GM21737 (cell line): ENCODE measurements at regions not wholly inside any gene's neighbourhood (a gene's known extent, or its start where the extent isn't known, plus 50 kb on each side); places are given as distances from the start of the nearest gene placed in this dataset.
"Not testable (repeated sequence)": the region's sequence is repeated elsewhere in the genome, so short reads cannot be mapped to it uniquely, and the experiment has no call there.

Experiments
- ATAC-seq: cut with Tn5 transposase; IDR thresholded peaks from one replicate; pipeline ENCODE4 v1.9.1; 2021; ENCODE audit warnings: mild to moderate bottlenecking, moderate library complexity; ENCODE audit not compliant: unreplicated experiment

DNA sequence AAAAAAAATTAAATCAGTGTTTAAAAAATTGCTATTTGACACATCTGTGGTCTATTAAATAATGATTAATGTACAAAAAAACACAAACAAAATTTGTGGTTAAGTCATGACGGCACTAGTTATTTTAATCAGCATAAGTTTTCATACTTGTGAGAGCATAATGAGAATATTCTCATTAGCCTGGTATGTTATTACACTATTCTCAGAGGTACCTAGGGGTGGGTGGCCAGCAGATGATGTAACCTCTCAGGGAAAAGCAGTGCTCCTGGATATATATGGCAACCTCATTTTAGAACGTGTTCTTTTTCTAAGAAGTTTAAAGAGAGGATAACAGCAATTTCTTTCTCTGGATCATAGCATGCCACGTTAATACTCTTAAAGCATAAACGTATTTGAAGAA is 109.2 kb downstream of the GJA1 start:
- ATAC-seq, result no peak

DNA sequence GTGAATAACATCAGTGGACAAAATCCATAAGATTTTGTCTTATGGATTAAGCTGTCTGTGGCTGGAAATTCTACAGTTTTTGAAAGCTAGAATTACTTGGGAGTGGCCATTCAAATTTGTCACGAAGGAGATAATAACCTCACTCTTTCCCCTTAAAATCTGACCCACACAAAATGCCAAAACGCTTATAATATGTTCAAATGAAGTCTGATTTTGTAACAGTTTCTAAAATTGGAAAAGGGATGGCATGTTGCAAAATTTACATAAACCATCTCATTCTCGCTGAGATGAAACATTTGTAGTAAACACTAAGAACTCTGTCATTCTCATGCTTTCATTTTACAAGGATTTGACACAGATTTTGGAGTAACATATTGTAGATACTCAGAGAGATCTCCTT is 112.7 kb downstream of the GJA1 start:
- ATAC-seq, result no peak

DNA sequence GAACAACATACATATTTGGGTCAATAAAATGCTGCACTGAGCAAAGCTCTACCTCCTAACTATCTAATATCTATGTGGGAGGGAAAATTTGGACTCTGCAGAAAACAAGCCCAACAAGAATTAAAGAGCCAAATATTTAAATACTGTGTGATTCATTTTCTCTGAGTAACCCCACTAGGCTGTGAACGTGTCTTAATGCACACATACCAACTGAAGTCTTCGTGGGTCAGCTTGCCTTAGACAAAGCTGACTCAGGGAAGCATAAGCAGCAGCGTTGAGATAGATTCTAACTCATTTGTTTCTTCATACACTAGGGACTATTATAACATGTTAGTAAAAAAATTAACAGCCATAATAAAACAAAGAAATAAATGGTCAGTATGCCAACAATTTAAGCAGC is 114.3 kb downstream of the GJA1 start:
- no peak for ATAC-seq

DNA sequence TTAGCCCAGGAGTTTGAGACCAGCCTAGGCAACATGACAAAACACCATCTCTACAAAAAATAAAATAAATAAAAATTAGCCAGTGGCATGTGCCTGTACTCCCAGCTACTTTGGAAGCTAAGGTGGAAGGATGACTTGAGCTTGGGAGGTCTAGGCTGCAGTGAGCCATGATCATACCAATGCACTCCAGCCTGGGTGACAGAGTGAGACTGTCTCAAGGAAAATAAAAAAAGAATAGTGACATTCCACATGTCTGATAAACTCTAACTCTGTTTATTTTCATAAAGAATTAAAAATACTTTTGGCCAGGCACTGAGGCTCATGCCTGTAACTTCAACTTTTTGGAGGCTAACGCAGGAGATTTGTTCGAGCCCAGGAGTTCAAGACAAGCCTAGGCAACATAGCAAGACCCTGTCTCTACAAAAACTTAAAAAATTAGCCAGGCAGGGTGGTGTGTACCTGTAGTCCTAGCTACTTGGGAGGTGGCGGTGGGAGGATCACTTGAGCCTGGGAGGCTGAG is 115.1 kb downstream of the GJA1 start:
- no peak for ATAC-seq

DNA sequence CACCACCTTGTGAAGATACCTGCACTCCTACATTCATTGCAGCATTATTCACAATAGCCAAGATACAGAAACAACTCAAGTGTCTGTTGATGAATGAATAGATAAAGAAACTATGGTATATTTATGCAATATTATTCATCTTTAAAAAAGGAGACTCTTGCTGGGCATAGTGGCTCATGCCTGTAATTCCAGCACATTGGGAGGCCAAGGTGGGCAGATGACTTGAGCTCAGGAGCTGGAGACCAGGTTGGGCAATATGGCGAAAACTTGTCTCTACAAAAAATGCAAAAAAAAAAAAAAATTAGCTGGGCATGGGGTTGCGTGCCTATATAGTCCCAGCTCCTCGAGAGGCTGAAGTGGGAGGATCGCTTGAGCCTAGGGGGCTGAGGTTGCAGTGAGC is 119.8 kb downstream of the GJA1 start:
- ATAC-seq, result no peak

DNA sequence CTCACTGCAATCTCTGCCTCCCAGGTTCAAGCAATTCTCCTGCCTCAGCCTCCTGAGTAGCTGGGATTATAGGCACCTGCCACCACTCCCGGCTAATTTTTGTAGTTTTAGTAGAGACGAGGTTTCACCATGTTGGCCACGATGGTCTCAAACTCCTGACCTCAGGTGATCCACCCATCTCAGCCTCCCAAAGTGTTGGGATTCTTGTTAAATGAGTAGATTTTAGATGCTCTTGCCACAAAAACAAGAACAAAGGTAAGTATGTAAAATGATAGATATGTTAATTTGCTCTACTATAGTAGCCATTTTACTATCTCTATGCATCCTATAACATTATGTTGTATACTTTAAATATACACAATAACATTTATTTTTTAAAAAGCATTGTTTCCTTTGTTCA is 120.7 kb downstream of the GJA1 start:
- ATAC-seq, result not testable (repeated sequence)

DNA sequence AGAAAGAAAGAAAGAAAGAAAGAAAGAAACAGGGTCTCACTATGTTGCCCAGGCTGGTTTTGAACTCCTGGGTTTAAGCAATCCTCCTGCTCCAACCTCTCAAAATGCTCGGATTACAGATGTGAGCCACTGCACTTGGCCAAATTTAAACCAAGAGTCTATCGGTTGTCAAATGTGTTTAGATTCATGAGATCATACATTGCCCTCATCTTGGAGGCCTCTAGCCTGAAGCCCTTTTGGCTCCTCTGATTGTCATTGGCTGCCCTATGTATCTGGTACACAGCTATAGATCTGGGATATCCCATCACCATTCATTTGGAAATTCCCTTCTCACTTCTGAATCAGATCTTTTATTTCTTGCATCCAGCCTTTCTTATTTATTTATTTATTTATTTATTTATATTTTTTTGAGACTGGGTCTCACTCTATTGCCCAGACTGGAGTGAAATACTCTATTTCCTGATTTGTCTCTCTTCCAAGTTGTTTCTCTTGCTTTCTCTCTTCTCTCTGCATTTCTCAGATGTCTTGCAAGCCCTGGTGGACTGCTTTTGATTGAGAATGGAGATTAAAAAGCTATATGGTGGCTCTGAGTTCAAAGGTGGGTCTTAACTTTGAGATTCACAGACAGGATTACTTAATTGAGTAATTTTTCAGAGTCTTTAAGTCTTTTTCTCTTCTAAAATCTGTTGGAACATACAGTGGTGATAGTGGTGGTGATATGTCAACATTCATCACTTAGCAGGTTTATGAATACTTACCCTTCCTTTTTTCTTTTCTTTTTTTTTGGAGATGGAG is 121.9 kb downstream of the GJA1 start:
- ATAC-seq, result no peak

DNA sequence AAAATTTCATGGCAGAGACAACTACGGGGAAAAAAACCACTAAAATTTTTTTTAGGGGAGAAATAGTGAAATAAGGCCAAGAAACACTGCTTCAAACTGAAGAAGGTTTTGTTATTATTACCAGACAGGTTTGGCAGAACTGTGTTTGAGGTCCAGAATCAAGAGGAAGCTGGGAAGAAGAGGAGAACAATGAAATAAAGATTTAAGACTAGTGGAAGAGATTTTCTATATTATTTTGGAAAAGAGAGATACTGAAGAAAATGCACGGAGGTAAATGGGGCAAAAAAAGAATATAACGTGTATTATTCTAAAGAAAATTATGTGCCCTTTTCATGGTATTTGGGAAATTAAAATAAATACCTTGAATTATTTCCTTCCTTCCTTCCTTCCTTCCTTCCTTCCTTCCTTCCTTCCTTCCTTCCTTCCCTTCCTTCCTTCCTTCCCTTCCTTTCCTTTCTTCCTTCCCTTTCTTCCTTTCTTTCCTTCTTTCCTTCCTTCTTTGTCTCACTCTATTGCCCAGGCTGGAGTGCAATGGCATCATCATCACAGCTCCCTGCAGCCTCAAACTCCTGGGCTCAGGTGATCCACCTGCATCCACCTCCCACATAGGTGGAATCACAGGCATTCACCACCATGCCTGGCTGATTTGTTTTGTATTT is 124.3 kb downstream of the GJA1 start:
- ATAC-seq, result no peak

DNA sequence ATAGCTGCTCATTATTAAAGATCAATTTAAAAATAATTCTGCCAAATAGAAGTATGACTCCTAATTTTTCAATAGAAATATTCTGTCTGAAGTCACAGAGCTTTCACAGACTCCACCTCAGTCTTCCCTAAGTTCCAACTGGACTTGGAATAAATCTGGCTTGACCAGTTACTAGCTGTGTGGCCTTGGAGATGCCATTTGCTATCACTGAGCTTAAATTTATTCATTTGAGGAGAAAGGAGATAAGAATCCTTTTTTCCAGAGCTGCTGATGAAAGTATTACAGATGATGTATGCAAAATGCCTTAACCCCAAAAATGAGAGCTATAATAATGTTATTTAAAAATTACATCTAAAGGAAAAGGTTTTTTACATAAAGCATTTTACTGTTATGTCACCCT is 125.0 kb downstream of the GJA1 start:
- ATAC-seq, result no peak

DNA sequence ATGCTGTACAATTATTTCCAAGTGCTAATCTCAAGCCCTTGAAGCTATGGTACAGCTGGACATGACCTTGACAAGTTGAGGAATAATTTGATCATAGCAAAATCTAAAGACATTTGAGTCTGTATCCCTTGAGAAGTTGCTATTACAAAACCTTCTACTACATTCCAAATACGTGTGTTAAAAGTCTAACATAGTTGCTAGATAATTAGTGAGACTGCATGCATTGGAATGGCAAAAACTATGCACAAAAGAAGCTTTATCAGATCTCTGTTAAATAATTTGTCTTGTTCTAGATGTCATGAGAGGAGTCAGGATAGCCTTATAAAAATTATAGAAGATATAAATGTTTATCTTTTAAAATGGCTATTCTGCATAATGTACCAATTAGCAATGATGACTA is 127.8 kb downstream of the GJA1 start:
- ATAC-seq, result no peak

DNA sequence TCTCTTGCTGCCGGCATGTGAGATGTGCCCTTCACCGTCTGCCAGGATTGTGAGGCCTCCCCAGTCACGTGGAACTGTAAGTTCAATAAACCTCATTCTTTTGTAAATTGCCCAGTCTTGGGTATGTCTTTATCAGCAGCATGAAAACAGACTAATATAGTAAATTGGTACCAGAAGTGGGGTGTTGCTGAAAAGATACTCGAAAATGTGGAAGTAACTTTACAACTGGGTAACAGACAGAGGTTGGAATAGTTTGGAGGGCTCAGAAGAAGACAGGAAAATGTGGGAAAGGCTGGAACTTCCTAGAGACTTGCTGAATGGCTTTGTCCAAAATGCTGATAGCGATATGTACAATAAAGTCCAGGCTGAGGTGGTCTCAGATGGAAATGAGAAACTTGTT is 129.1 kb downstream of the GJA1 start:
- not testable (repeated sequence) for ATAC-seq

DNA sequence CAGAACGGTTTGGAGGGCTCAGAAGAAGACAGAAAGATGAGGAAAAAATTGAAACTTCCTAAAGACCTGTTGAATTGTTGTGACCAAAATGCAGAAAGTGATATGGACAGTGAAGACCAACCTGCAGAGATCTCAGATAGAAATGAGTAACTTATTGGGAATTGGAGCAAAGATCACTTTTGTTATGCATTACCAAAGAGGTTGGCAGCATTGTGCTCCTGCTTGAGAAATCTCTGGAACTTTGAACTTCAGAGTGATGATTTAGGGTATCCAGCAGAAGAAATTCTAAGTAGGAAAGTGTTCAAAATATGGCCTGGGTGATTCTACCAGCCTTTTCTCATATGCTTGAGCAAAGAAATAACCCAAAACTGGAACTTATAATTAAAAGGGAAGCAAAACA is 136.0 kb downstream of the GJA1 start:
- no peak for ATAC-seq

DNA sequence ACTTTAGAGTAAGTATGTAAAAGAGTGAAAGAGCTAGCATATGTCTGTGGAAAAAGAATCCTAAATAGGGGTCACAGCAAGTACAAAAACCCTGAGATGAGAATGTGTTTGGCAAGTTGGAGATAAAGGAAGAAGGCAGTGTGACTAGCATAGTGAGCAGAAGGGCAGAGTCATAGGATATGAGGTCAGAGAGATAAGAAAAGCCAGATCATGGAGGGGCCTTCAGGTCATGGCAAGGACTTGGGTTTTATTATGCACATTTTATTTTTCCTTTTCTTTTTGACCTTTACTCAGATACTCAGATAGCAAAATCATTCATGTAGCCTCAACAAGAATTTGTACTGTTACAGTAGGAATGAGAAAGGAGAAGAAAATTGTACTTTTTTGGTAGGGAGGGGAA is 138.0 kb downstream of the GJA1 start:
- ATAC-seq, result no peak

DNA sequence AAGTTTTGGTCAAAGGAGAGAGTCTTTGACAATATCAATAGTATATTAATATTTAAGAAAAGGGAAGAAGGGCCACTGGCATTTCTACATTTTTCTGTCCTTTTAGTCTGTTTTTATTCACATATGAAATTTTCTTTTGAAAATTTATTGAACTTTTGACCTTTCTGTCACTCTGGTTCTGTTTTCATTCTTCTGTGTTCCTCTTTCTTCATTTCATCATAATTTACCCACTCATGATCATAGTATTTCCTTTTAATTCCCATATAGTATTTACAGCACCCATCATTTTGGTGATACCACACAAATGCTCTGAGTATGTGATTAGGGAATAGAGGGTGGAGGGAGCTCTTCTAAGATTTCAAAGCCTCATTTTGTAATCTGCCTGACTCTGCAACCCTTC is 142.8 kb downstream of the GJA1 start:
- ATAC-seq, result no peak

DNA sequence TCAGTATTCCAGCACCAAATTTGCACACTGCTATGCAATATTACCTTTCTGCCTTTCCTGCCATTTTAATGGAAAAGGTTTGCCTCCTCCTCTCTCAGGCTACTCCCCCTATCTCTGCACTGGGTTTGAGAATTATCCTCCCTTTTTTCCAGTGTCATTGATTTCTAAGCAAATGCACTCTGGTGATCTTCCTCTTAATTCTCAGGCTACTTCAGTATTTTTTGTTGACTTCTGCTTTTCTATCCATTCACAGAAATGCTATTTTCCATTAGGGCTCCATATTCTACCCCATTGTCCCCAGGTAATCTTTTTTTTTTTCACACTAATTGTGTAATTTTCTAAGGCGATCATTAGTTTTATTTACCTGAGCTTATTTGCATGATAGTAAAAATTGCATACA is 144.0 kb downstream of the GJA1 start:
- no peak for ATAC-seq

DNA sequence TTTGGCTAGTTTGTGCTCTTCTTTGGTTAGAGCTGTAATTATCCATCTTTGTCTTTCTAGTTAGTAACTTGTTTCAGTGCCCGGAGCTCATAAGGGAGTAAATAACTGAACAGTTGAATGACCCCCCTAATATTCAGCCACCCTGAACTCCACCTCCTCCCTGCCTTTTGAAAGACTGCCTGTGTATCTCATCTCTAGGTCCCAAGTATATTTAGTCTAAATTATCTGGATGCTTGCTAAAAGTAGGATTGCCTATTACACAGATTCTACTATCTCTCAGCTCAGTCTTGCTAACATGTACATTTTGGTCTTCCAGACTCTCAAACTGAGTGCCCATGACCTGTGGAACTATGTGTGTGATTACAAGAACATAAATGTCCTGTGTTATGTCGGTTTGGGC is 145.9 kb downstream of the GJA1 start:
- ATAC-seq, result no peak

DNA sequence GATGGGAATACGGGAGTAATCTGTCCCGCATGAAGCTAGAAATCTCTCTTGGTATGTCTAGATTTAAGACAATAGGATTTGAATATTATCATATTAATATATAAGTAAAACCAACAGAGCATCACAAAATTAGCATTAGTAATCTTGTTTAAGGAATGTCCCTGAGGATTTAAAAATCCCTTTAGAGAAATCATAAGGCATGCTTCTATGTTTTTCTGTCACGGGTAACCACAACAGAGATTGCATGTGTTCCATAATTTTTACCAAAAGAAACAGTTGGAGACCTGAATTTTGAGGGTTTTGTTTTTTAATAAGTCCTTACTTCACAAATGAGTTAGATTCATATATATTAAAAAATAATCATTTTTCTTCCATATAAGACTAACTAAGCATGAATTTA is 146.8 kb downstream of the GJA1 start:
- no peak for ATAC-seq

DNA sequence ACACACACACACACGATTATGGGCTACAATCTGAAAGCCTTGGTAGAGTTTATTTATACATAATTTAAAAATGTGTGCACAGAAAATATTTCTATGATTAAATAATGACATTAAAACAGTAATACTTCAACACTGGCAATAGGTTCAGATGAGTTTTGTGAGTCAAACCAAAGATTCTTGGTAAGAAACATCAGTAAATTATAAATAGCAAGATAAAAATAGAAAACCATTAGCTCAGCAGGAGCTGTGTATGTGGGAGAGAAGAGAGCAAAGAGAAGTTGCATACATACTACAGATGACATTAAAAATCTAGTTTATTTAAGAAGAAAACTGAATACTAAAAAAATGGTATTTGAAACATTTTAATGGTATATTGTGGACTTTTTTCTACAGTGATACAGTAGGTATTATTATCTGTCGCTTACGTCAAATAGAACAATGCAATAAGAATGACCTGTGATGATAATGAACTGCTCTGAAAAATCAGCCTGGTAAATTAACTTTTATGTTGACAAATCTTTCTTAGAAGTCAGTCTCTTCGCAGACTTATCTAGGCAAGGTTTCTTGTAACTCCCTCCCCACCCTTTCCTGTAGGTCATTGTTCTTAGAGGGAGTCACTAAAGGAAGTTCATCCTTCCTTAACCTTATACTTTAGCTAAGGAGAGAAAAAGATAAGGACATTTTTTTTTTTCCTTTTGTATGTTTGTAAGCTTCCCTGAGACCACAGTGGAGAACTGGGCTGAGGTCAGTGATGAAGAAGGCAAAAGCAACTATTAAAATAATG is 149.3 kb downstream of the GJA1 start:
- ATAC-seq, result no peak

DNA sequence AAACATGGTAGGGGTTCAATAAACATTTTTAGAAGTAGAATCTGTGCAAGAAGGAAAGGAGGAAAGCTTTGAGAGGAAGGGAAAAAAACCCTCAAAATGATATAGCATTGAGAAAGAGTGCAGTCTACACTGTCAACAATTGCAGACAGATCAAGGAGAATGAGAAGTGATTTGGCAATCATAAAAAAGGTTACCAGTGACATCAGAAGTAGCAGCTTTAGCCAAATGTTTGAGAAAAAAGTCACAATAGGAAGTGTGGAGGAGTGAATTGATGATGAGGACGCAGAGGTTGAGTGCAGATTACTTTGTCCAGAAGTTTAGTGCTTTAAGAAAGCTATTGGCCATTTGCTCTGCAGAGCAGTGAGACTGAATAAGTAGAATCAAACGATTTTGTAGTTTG is 155.0 kb downstream of the GJA1 start:
- no peak for ATAC-seq

DNA sequence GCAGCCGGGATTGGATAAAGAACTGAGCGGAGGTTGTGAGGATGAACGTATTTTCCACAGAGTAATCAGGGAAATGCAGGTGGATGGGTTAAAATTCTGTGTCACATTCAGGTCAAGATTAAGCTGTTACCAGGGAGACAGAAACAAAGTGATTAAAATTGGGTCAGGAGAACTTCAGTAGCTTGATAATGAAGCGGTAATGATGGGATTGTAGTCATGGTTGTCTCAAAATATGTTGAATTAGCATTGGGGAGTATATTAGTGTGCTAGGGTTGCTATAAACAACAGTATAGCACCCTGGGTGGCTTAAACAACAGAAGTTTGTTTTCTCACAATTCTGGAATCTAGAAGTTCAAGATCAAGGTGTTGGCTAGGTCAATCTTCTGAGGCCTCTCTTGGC is 155.5 kb downstream of the GJA1 start:
- ATAC-seq, result no peak

DNA sequence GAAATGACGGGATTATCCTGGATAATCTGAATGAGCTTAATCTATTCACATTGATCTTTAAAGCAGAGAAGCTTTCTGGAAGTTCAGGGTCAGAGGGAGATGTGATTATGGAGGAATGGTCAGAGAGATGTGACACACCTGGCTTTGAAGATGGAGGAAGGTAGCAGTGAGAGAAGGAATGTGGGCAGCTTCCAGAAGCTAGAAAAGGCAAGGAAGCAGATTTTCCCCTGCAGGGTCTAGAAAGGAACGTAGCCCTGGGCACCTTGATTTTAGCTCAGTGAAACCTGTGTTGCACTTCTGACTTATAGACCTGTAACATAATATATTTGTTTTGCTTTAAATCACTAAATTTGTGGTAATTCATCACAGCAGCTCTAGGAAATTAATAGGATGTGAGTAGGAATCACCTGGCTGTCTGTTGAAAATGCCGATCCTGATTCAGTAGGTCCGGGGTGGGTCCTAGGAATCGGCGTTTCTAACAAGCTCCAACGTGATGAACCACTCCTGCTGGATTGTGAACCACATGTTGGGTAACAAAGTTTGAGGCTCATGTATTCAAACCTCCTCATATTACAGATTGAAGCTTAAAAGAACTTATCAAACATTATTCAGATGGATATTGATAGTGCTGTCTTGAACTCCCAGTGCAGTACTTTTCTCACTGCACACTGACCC is 157.0 kb downstream of the GJA1 start:
- ATAC-seq, result no peak
